ENCODE measurements at regions not wholly inside any gene's neighbourhood (a gene's known extent, or its start where the extent isn't known, plus 50 kb on each side); places are given as distances from the start of the nearest gene placed in this dataset.

DNA sequence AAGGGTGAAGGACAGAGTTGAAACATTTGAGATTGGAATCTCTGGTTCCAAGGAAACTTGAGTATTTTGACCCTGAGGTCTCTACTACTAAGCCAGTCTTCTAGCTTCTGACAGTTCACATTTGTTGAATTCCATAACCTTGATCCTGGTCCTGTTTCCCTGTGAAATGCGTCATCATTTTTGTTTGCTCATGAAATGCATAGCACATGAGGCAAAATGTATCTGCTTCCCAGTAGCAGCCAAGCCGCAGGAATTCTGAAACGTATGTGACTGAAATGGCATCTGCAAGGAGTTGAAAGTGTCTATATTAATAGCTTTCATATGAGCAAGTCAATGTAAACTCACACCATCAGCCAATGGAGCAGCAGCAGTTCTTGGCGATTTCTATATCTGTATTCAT, 307.9 kb downstream of the CSNK1G3 start:
- H3K27ac ChIP-seq (ENCODE audit: low read depth, low read length) = no peak overlapping the region
- H3K79me2 ChIP-seq (ENCODE audit: insufficient read depth, low read length) = no peaks in the 10 kb centered on the region
- no peak overlapping the region for H3K9ac ChIP-seq (ENCODE audit: low read length)
- no peaks in the 10 kb centered on the region for H3K9me2 ChIP-seq (ENCODE audit: insufficient read depth)
- H3K9me3 ChIP-seq (ENCODE audit: control insufficient read depth in 1 of 2, insufficient read depth in 1 of 2, low read depth in 1 of 2, low read length in 2 of 2) = no peaks in the 10 kb centered on the region
- H3K4me2 ChIP-seq (ENCODE audit: low read length) = no peak overlapping the region
- H3K27me3 ChIP-seq (ENCODE audit: insufficient read depth, low read length) = no peaks in the 10 kb centered on the region
- no peaks in the 10 kb centered on the region for H4K20me1 ChIP-seq (ENCODE audit: insufficient read depth)
- H3K36me3 ChIP-seq (ENCODE audit: control insufficient read depth in 1 of 2, insufficient read depth in 2 of 2, low read length in 2 of 2) = no peaks in the 10 kb centered on the region
- ATAC-seq (no peak), DNase-seq (ENCODE audit: low read depth, low spot score) (no peak)
- intact Hi-C loops (cut with micrococcal nuclease) = no loop called here
- TF ChIP-seq EGR1 (IDR thresholded peaks at IDR 0.05; ENCODE audit: low read depth) (no peak), TCF7L2 (IDR thresholded peaks at IDR 0.05; ENCODE audit: borderline replicate concordance, extremely low read depth, insufficient read depth, insufficient read length) (no peak), ELF1 (IDR thresholded peaks at IDR 0.05; ENCODE audit: borderline replicate concordance, low read depth) (no peak), CEBPB (IDR thresholded peaks at IDR 0.05; ENCODE audit: low read depth) (no peak)
- TF ChIP-seq, protein P1, sequence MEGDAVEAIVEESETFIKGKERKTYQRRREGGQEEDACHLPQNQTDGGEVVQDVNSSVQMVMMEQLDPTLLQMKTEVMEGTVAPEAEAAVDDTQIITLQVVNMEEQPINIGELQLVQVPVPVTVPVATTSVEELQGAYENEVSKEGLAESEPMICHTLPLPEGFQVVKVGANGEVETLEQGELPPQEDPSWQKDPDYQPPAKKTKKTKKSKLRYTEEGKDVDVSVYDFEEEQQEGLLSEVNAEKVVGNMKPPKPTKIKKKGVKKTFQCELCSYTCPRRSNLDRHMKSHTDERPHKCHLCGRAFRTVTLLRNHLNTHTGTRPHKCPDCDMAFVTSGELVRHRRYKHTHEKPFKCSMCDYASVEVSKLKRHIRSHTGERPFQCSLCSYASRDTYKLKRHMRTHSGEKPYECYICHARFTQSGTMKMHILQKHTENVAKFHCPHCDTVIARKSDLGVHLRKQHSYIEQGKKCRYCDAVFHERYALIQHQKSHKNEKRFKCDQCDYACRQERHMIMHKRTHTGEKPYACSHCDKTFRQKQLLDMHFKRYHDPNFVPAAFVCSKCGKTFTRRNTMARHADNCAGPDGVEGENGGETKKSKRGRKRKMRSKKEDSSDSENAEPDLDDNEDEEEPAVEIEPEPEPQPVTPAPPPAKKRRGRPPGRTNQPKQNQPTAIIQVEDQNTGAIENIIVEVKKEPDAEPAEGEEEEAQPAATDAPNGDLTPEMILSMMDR (IDR thresholded peaks at IDR 0.05 in 2 of 3, conservative IDR thresholded peaks at IDR 0.05 in 1 of 3; ENCODE audit: borderline replicate concordance in 1 of 3, insufficient read depth in 1 of 3, low read depth in 2 of 3, low read length in 2 of 3) = no peak
- BruUV-seq (replicated peaks) = no TSS peak
- H3K4me3 ChIP-seq (replicated peaks in 1 of 2; ENCODE audit: low read depth in 1 of 2, low read length in 2 of 2) = no peak overlapping the region
- RAD21 ChIA-PET (ENCODE audit: low non-redundant PET in 1 of 2, low total read pairs in 2 of 2, uncharacterized antibody in 2 of 2, unreplicated experiment in 2 of 2) = no interaction called here
- POLR2A ChIA-PET = no interaction called here
- CTCF ChIA-PET = no interaction called here
- H2AFZ ChIP-seq (ENCODE audit: low read depth, low read length, poor library complexity, severe bottlenecking) = no peak overlapping the region
- H3K4me1 ChIP-seq (ENCODE audit: control insufficient read depth in 1 of 2, insufficient read depth in 2 of 2, low read length in 2 of 2) = no peaks in the 10 kb centered on the region

DNA sequence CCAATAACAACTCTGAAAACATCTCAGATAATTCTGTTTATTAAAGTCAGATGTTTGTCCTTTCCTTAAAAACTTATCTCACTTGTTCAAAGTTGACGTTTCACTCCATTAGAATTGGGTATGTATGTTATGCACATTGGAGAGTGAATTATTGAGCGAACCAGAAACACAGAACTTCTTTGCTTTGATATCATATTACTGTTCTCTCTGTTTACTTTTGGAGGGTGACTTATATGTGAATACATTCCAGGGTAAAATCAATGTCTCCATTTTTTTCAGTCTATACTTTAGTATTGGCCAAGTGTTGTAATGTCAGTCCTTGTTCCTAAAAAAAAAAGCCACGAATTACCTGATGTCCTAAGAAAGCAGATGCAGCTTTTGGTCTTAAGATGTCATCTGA, 307.4 kb downstream of the CSNK1G3 start:
- Histone ChIP-seq H3K27me3 (ENCODE audit: insufficient read depth, low read length) (no peaks in the 10 kb centered on the region), H3K4me2 (ENCODE audit: low read length) (no peak overlapping the region), H4K20me1 (ENCODE audit: insufficient read depth) (no peaks in the 10 kb centered on the region), H3K4me1 (ENCODE audit: control insufficient read depth in 1 of 2, insufficient read depth in 2 of 2, low read length in 2 of 2) (no peaks in the 10 kb centered on the region), H3K79me2 (ENCODE audit: insufficient read depth, low read length) (no peaks in the 10 kb centered on the region), H3K27ac (ENCODE audit: low read depth, low read length) (no peak overlapping the region), H3K4me3 (replicated peaks in 1 of 2; ENCODE audit: low read depth in 1 of 2, low read length in 2 of 2) (no peak overlapping the region), H3K9me3 (ENCODE audit: control insufficient read depth in 1 of 2, insufficient read depth in 1 of 2, low read depth in 1 of 2, low read length in 2 of 2) (no peaks in the 10 kb centered on the region), H3K9ac (ENCODE audit: low read length) (no peak overlapping the region), H3K9me2 (ENCODE audit: insufficient read depth) (no peaks in the 10 kb centered on the region), H3K36me3 (ENCODE audit: control insufficient read depth in 1 of 2, insufficient read depth in 2 of 2, low read length in 2 of 2) (no peaks in the 10 kb centered on the region), H2AFZ (ENCODE audit: low read depth, low read length, poor library complexity, severe bottlenecking) (no peak overlapping the region)
- no peak for ATAC-seq
- ChIA-PET POLR2A (no interaction called here), CTCF (no interaction called here), RAD21 (ENCODE audit: low non-redundant PET in 1 of 2, low total read pairs in 2 of 2, uncharacterized antibody in 2 of 2, unreplicated experiment in 2 of 2) (no interaction called here)
- BruUV-seq (replicated peaks) = no TSS peak
- DNase-seq (ENCODE audit: low read depth, low spot score) = no peak
- intact Hi-C loops (cut with micrococcal nuclease) = no loop called here
- TF ChIP-seq TCF7L2 (IDR thresholded peaks at IDR 0.05; ENCODE audit: borderline replicate concordance, extremely low read depth, insufficient read depth, insufficient read length) (no peak), CBX3 (IDR thresholded peaks at IDR 0.05; ENCODE audit: low read depth) (no peak), EZH2 (IDR thresholded peaks at IDR 0.05) (no peak), YY1 (IDR thresholded peaks at IDR 0.05; ENCODE audit: extremely low read depth, insufficient replicate concordance, low read depth, low read length) (no peak), RAD21 (IDR thresholded peaks at IDR 0.05; ENCODE audit: low read depth) (no peak), POLR2AphosphoS5 (IDR thresholded peaks at IDR 0.05; ENCODE audit: low read depth, low read length) (no peak)
- TF ChIP-seq, protein P1 (IDR thresholded peaks at IDR 0.05 in 2 of 3, conservative IDR thresholded peaks at IDR 0.05 in 1 of 3; ENCODE audit: borderline replicate concordance in 1 of 3, insufficient read depth in 1 of 3, low read depth in 2 of 3, low read length in 2 of 3) = no peak
- TF ChIP-seq, protein P2, sequence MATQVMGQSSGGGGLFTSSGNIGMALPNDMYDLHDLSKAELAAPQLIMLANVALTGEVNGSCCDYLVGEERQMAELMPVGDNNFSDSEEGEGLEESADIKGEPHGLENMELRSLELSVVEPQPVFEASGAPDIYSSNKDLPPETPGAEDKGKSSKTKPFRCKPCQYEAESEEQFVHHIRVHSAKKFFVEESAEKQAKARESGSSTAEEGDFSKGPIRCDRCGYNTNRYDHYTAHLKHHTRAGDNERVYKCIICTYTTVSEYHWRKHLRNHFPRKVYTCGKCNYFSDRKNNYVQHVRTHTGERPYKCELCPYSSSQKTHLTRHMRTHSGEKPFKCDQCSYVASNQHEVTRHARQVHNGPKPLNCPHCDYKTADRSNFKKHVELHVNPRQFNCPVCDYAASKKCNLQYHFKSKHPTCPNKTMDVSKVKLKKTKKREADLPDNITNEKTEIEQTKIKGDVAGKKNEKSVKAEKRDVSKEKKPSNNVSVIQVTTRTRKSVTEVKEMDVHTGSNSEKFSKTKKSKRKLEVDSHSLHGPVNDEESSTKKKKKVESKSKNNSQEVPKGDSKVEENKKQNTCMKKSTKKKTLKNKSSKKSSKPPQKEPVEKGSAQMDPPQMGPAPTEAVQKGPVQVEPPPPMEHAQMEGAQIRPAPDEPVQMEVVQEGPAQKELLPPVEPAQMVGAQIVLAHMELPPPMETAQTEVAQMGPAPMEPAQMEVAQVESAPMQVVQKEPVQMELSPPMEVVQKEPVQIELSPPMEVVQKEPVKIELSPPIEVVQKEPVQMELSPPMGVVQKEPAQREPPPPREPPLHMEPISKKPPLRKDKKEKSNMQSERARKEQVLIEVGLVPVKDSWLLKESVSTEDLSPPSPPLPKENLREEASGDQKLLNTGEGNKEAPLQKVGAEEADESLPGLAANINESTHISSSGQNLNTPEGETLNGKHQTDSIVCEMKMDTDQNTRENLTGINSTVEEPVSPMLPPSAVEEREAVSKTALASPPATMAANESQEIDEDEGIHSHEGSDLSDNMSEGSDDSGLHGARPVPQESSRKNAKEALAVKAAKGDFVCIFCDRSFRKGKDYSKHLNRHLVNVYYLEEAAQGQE (IDR thresholded peaks at IDR 0.05; ENCODE audit: low read depth) = no peak

Measured in HCT116 (cell line).